ENCODE measurements at regions not wholly inside any gene's neighbourhood (a gene's known extent, or its start where the extent isn't known, plus 50 kb on each side); places are given as distances from the start of the nearest gene placed in this dataset.

GRCh38 chr4:124037236-124037635, 640.6 kb downstream of the SPRY1 start:
- no peak for TF ChIP-seq CTCF (conservative IDR thresholded peaks at IDR 0.05 in 1 of 2, IDR thresholded peaks at IDR 0.05 in 1 of 2; ENCODE audit: extremely low read depth in 1 of 2, insufficient read depth in 1 of 2, low read depth in 1 of 2, low read length in 2 of 2)
- TF ChIP-seq EZH2 (IDR thresholded peaks at IDR 0.05; ENCODE audit: borderline replicate concordance, low read length) = no peak
